HepG2 (cell line): ENCODE measurements at regions not wholly inside any gene's neighbourhood (a gene's known extent, or its start where the extent isn't known, plus 50 kb on each side); places are given as distances from the start of the nearest gene placed in this dataset.

Experiments used
- ATAC-seq: fragments of 200-7000 bp; cut with Tn5 transposase; 3 replicates; pipeline ENCODE4 v1.9.1; 2020; ENCODE audit warnings: mild to moderate bottlenecking, moderate library complexity
- BruUV-seq: library from RNA; stranded (reverse); fragments of 400-500 nt; replicated peaks from 2 replicates; lab custom pipeline; 2021; lab: Mats Ljungman, UMichigan
- CTCF ChIA-PET: fragments of 300-600 bp; formaldehyde crosslinking; extraction: SDS; loops from one replicate; lab custom pipeline; 2021; ENCODE audit warnings: low total read pairs, inconsistent platforms, low intra/inter-chr PET ratio; lab: Yijun Ruan, JAX
- POLR2A ChIA-PET: fragments of 350-600 bp; sonication (Branson Sonifier 250); formaldehyde crosslinking; loops from one replicate; lab custom pipeline; 2020; ENCODE audit warnings: antibody characterized with exemption, inconsistent platforms; lab: Yijun Ruan, JAX
- DNase-seq: peaks from one replicate; pipeline ENCODE4 v3.0.0-alpha.2; 2015; ENCODE audit warnings: low spot score
- FAIRE-seq: peaks from 3 replicates; lab custom pipeline; 2011; peaks lifted over from hg19 to GRCh38; lab: Jason Lieb, UNC
- H2AFZ ChIP-seq: one replicate; pipeline ENCODE4 v1.6.1; 2011; ENCODE audit warnings: low read length, inconsistent platforms
- H3K27ac ChIP-seq: fragments of 300-600 bp; 3 replicates; pipeline ENCODE4 v1.8.0; 2011; ENCODE audit warnings: mixed run types, mild to moderate bottlenecking, mixed read lengths, low read length, inconsistent platforms; ENCODE audit not compliant: insufficient read depth; ENCODE audit errors: extremely low read length
- H3K27me3 ChIP-seq, 2 experiments: fragments of 200-600 bp in 1 of 2; 2 replicates in 1 of 2; 3 replicates in 1 of 2; pipeline versions ENCODE4 v1.6.0 to v1.8.0; 2011; ENCODE audit warnings: low read length in 2 of 2, mild to moderate bottlenecking in 2 of 2, moderate library complexity in 2 of 2, inconsistent platforms in 1 of 2; ENCODE audit not compliant: insufficient read depth in 2 of 2, control insufficient read depth in 1 of 2
- H3K36me3 ChIP-seq, 2 experiments: fragments of 200-600 bp in 1 of 2; replicated peaks in 1 of 2; 2 replicates in 1 of 2; 3 replicates in 1 of 2; pipeline versions ENCODE4 v1.5.1 to v1.8.0; 2011; ENCODE audit warnings: low read length in 2 of 2, inconsistent platforms in 1 of 2; ENCODE audit not compliant: insufficient read depth in 2 of 2, control insufficient read depth in 1 of 2
- H3K4me1 ChIP-seq: 2 replicates; pipeline ENCODE4 v1.5.1; 2012; ENCODE audit warnings: low read length, inconsistent platforms; ENCODE audit not compliant: insufficient read depth
- H3K4me2 ChIP-seq: 2 replicates; pipeline ENCODE4 v1.6.0; 2011; ENCODE audit warnings: low read depth, low read length, inconsistent platforms
- H3K4me3 ChIP-seq, 3 experiments: fragments of 200-600 bp in 1 of 3; sonication (generic), shearing (Covaris generic) in 1 of 3; replicated peaks in 1 of 3; 2 replicates each; pipeline ENCODE4 v1.5.1; 2011 to 2016; ENCODE audit warnings: low read length in 3 of 3, inconsistent platforms in 2 of 3, low read depth in 2 of 3, mild to moderate bottlenecking in 2 of 3, control low read depth in 1 of 3, mixed read lengths in 1 of 3; ENCODE audit not compliant: insufficient read depth in 1 of 3
- H3K79me2 ChIP-seq: one replicate; pipeline ENCODE4 v1.6.1; 2011; ENCODE audit warnings: low read length, inconsistent platforms; ENCODE audit not compliant: insufficient read depth
- H3K9ac ChIP-seq: 2 replicates; pipeline ENCODE4 v1.6.0; 2011; ENCODE audit warnings: mild to moderate bottlenecking, low read depth, low read length, inconsistent platforms; ENCODE audit not compliant: insufficient read depth
- H3K9me3 ChIP-seq: 2 replicates; pipeline ENCODE4 v1.5.1; 2012; ENCODE audit warnings: mild to moderate bottlenecking, low read length
- H4K20me1 ChIP-seq: 2 replicates; pipeline ENCODE4 v1.6.0; 2011; ENCODE audit warnings: inconsistent platforms, mild to moderate bottlenecking, low read length, moderate library complexity; ENCODE audit not compliant: insufficient read depth
- HCFC1 ChIP-seq: fragments of 150-350 bp; IDR thresholded peaks from 2 replicates; pipeline ENCODE4 v1.6.1; 2014; ENCODE audit warnings: low read depth, low read length
- MXI1 ChIP-seq: IDR thresholded peaks from 3 replicates; pipeline ENCODE4 v1.6.1; 2012; ENCODE audit warnings: low read depth, low read length, inconsistent platforms, borderline replicate concordance
- THAP8 ChIP-seq: sonication (generic); formaldehyde crosslinking; IDR thresholded peaks from 2 replicates; pipeline ENCODE4 v1.5.1; 2020; ENCODE audit warnings: missing genetic modification reagents, mild to moderate bottlenecking, borderline replicate concordance
- ZBTB40 ChIP-seq, 2 experiments: fragments of 450-650 bp in 1 of 2; sonication (generic) in 1 of 2; formaldehyde crosslinking in 1 of 2; IDR thresholded peaks; 2 replicates each; pipeline versions ENCODE4 v1.6.1 to v1.8.0; 2016 to 2022; ENCODE audit warnings: antibody characterized with exemption in 1 of 2, mild to moderate bottlenecking in 1 of 2, missing genetic modification reagents in 1 of 2
- WGBS: methylation state at CpG from one replicate; pipeline ENCODE4 v1.1.6; 2017; ENCODE audit warnings: low lambda C conversion rate; 5-methylcytosine and 5-hydroxymethylcytosine counted together
- in situ Hi-C: cut with HindIII; loops from 2 replicates; pipeline ENCODE4 v1.10.0; 2017; ENCODE audit warnings: low pct_unique_long_range_greater_than_20kb; ENCODE audit not compliant: extremely low pct_ligation_motif_present
- intact Hi-C: fragments of 100-400 bp; cut with micrococcal nuclease; formaldehyde crosslinking; loops from one replicate; pipeline ENCODE4 v1.10.0; 2022; ENCODE audit not compliant: unreplicated experiment

GRCh38 chr15:98391568-98391967, 256.8 kb upstream of the IGF1R start:
- Histone ChIP-seq H2AFZ (no peak overlapping the region), H3K4me3 (no peak overlapping the region), H3K4me2 (no peak overlapping the region), H4K20me1 (no peaks in the 10 kb centered on the region), H3K9ac (no peak overlapping the region), H3K27ac (no peak overlapping the region), H3K36me3 (no peaks in the 10 kb centered on the region), H3K27me3 (peaks cover under 1 to 9% of the 10 kb centered on the region in 2 experiments; a peak in 3 of 5 replicates), H3K9me3 (no peaks in the 10 kb centered on the region), H3K79me2 (no peaks in the 10 kb centered on the region), H3K4me1 (peaks cover 8% of the 10 kb centered on the region; the same call in 1 of the 2 replicates)
- BruUV-seq = no TSS peak
- intact Hi-C loops (no loop called here), in situ Hi-C loops (no loop called here)
- ChIA-PET CTCF (no interaction called here), POLR2A (no interaction called here)
- ATAC-seq = no peak
- TF ChIP-seq ZBTB40 (IDR thresholded peaks at IDR 0.05) (no peak), ZBTB40 (CRISPR knock-in tag; IDR thresholded peaks at IDR 0.05) (peak; percentile 59; the same call in 1 of the 2 replicates), MXI1 (no peak), THAP8 (no peak), HCFC1 (no peak)
- no peak for DNase-seq
- no peak for FAIRE-seq
- WGBS = 28% methylated on average over 7 of the region's 7 CpGs
